Ecto neural progenitor cell (in vitro differentiated cells): ENCODE measurements at regions not wholly inside any gene's neighbourhood (a gene's known extent, or its start where the extent isn't known, plus 50 kb on each side); places are given as distances from the start of the nearest gene placed in this dataset.

Experiments
- DNase-seq: peaks from one replicate; pipeline ENCODE4 v3.0.0-alpha.2; 2018; ENCODE audit warnings: low spot score

GRCh38 chr12:75974323-75975187 lies 57.0 kb downstream of the PHLDA1 start:
- DNase-seq, result no peak

GRCh38 chr12:75971253-75971652 lies 60.3 kb downstream of the PHLDA1 start:
- DNase-seq, result no peak

- no peak for DNase-seq
These were observed 61.3 kb downstream of the PHLDA1 start for GRCh38 chr12:75970310-75970709.

GRCh38 chr12:75969768-75970167 lies 61.8 kb downstream of the PHLDA1 start:
- no peak for DNase-seq

- DNase-seq, result no peak
These were observed 65.9 kb downstream of the PHLDA1 start for GRCh38 chr12:75965661-75966060.

GRCh38 chr12:75964150-75964549 lies 67.4 kb downstream of the PHLDA1 start:
- DNase-seq, result no peak

- no peak for DNase-seq
These were observed 69.7 kb downstream of the PHLDA1 start for GRCh38 chr12:75961878-75962277.

GRCh38 chr12:75960954-75961661 lies 70.5 kb downstream of the PHLDA1 start:
- no peak for DNase-seq

GRCh38 chr12:75960086-75960910 lies 71.3 kb downstream of the PHLDA1 start:
- no peak for DNase-seq

- DNase-seq, result no peak
These were observed 72.1 kb downstream of the PHLDA1 start for GRCh38 chr12:75959506-75959905.

- DNase-seq, result no peak
These were observed 72.5 kb downstream of the PHLDA1 start for GRCh38 chr12:75959060-75959459.

GRCh38 chr12:75955251-75955650 lies 76.3 kb downstream of the PHLDA1 start:
- DNase-seq, result no peak

- no peak for DNase-seq
These were observed 76.8 kb downstream of the PHLDA1 start for GRCh38 chr12:75954749-75955148.

- DNase-seq, result no peak
These were observed 77.5 kb downstream of the PHLDA1 start for GRCh38 chr12:75954041-75954440.

GRCh38 chr12:75953312-75953906 lies 78.2 kb downstream of the PHLDA1 start:
- DNase-seq, result no peak

- no peak for DNase-seq
These were observed 79.9 kb downstream of the PHLDA1 start for GRCh38 chr12:75951399-75952278.

- no peak for DNase-seq
These were observed 84.3 kb downstream of the PHLDA1 start for GRCh38 chr12:75947156-75947723.

GRCh38 chr12:75945581-75945980 lies 86.0 kb downstream of the PHLDA1 start:
- no peak for DNase-seq

- DNase-seq, result no peak
These were observed 86.6 kb downstream of the PHLDA1 start for GRCh38 chr12:75944905-75945432.

- DNase-seq, result no peak
These were observed 87.3 kb downstream of the PHLDA1 start for GRCh38 chr12:75944097-75944904.
